HepG2 (cell line): ENCODE measurements at regions not wholly inside any gene's neighbourhood (a gene's known extent, or its start where the extent isn't known, plus 50 kb on each side); places are given as distances from the start of the nearest gene placed in this dataset.

Experiments
- ATAC-seq: fragments of 200-7000 bp; cut with Tn5 transposase; 3 replicates; pipeline ENCODE4 v1.9.1; 2020; ENCODE audit warnings: mild to moderate bottlenecking, moderate library complexity
- BruUV-seq: library from RNA; stranded (reverse); fragments of 400-500 nt; replicated peaks from 2 replicates; lab custom pipeline; 2021; lab: Mats Ljungman, UMichigan
- CTCF ChIA-PET: fragments of 300-600 bp; formaldehyde crosslinking; extraction: SDS; loops from one replicate; lab custom pipeline; 2021; ENCODE audit warnings: low total read pairs, inconsistent platforms, low intra/inter-chr PET ratio; lab: Yijun Ruan, JAX
- POLR2A ChIA-PET: fragments of 350-600 bp; sonication (Branson Sonifier 250); formaldehyde crosslinking; loops from one replicate; lab custom pipeline; 2020; ENCODE audit warnings: antibody characterized with exemption, inconsistent platforms; lab: Yijun Ruan, JAX
- DNase-seq: peaks from one replicate; pipeline ENCODE4 v3.0.0-alpha.2; 2015; ENCODE audit warnings: low spot score
- FAIRE-seq: peaks from 3 replicates; lab custom pipeline; 2011; peaks lifted over from hg19 to GRCh38; lab: Jason Lieb, UNC
- H2AFZ ChIP-seq: one replicate; pipeline ENCODE4 v1.6.1; 2011; ENCODE audit warnings: low read length, inconsistent platforms
- H3K27ac ChIP-seq: fragments of 300-600 bp; 3 replicates; pipeline ENCODE4 v1.8.0; 2011; ENCODE audit warnings: mixed run types, mild to moderate bottlenecking, mixed read lengths, low read length, inconsistent platforms; ENCODE audit not compliant: insufficient read depth; ENCODE audit errors: extremely low read length
- H3K27me3 ChIP-seq, 2 experiments: fragments of 200-600 bp in 1 of 2; 2 replicates in 1 of 2; 3 replicates in 1 of 2; pipeline versions ENCODE4 v1.6.0 to v1.8.0; 2011; ENCODE audit warnings: low read length in 2 of 2, mild to moderate bottlenecking in 2 of 2, moderate library complexity in 2 of 2, inconsistent platforms in 1 of 2; ENCODE audit not compliant: insufficient read depth in 2 of 2, control insufficient read depth in 1 of 2
- H3K36me3 ChIP-seq, 2 experiments: fragments of 200-600 bp in 1 of 2; replicated peaks in 1 of 2; 2 replicates in 1 of 2; 3 replicates in 1 of 2; pipeline versions ENCODE4 v1.5.1 to v1.8.0; 2011; ENCODE audit warnings: low read length in 2 of 2, inconsistent platforms in 1 of 2; ENCODE audit not compliant: insufficient read depth in 2 of 2, control insufficient read depth in 1 of 2
- H3K4me1 ChIP-seq: 2 replicates; pipeline ENCODE4 v1.5.1; 2012; ENCODE audit warnings: low read length, inconsistent platforms; ENCODE audit not compliant: insufficient read depth
- H3K4me2 ChIP-seq: 2 replicates; pipeline ENCODE4 v1.6.0; 2011; ENCODE audit warnings: low read depth, low read length, inconsistent platforms
- H3K4me3 ChIP-seq, 3 experiments: fragments of 200-600 bp in 1 of 3; sonication (generic), shearing (Covaris generic) in 1 of 3; replicated peaks in 1 of 3; 2 replicates each; pipeline ENCODE4 v1.5.1; 2011 to 2016; ENCODE audit warnings: low read length in 3 of 3, inconsistent platforms in 2 of 3, low read depth in 2 of 3, mild to moderate bottlenecking in 2 of 3, control low read depth in 1 of 3, mixed read lengths in 1 of 3; ENCODE audit not compliant: insufficient read depth in 1 of 3
- H3K79me2 ChIP-seq: one replicate; pipeline ENCODE4 v1.6.1; 2011; ENCODE audit warnings: low read length, inconsistent platforms; ENCODE audit not compliant: insufficient read depth
- H3K9ac ChIP-seq: 2 replicates; pipeline ENCODE4 v1.6.0; 2011; ENCODE audit warnings: mild to moderate bottlenecking, low read depth, low read length, inconsistent platforms; ENCODE audit not compliant: insufficient read depth
- H3K9me3 ChIP-seq: 2 replicates; pipeline ENCODE4 v1.5.1; 2012; ENCODE audit warnings: mild to moderate bottlenecking, low read length
- H4K20me1 ChIP-seq: 2 replicates; pipeline ENCODE4 v1.6.0; 2011; ENCODE audit warnings: inconsistent platforms, mild to moderate bottlenecking, low read length, moderate library complexity; ENCODE audit not compliant: insufficient read depth
- BCL6 ChIP-seq: IDR thresholded peaks from 2 replicates; pipeline ENCODE4 v1.6.1; 2016; ENCODE audit warnings: missing genetic modification reagents, missing compliant biosample characterization
- CCDC6 ChIP-seq: sonication (generic); formaldehyde crosslinking; IDR thresholded peaks from 2 replicates; pipeline ENCODE4 v1.8.1; 2022; ENCODE audit warnings: mild to moderate bottlenecking, missing genetic modification reagents, moderate library complexity
- CHD4 ChIP-seq: fragments of 200-600 bp; sonication (generic); IDR thresholded peaks from 2 replicates; pipeline ENCODE4 v1.7.0; 2017; ENCODE audit warnings: mild to moderate bottlenecking, low read length, borderline replicate concordance
- FOXK1 ChIP-seq: sonication (generic); formaldehyde crosslinking; IDR thresholded peaks from 2 replicates; pipeline ENCODE4 v1.4.0; 2020; ENCODE audit warnings: low read depth, missing genetic modification reagents, borderline replicate concordance
- MED13 ChIP-seq: sonication (generic); formaldehyde crosslinking; IDR thresholded peaks from 2 replicates; pipeline ENCODE4 v1.5.0; 2020; ENCODE audit warnings: missing genetic modification reagents
- SALL2 ChIP-seq: sonication (generic); formaldehyde crosslinking; IDR thresholded peaks from 2 replicates; pipeline ENCODE4 v1.8.1; 2023; ENCODE audit warnings: mild to moderate bottlenecking, missing genetic modification reagents, inconsistent platforms
- TEAD3 ChIP-seq: optimal IDR thresholded peaks from 2 replicates; pipeline ENCODE3; 2016; ENCODE audit warnings: borderline replicate concordance
- ZEB1 ChIP-seq: IDR thresholded peaks from 2 replicates; pipeline ENCODE4 v1.6.1; 2012; ENCODE audit warnings: mild to moderate bottlenecking, low read depth, inconsistent platforms; ENCODE audit not compliant: insufficient replicate concordance
- ZMYM2 ChIP-seq: sonication (generic); formaldehyde crosslinking; IDR thresholded peaks from 2 replicates; pipeline ENCODE4 v1.8.0; 2022; ENCODE audit warnings: mild to moderate bottlenecking, missing genetic modification reagents
- ZNF329 ChIP-seq: sonication (generic); formaldehyde crosslinking; IDR thresholded peaks from 2 replicates; pipeline ENCODE4 v1.9.0; 2021; ENCODE audit warnings: low read depth, mild to moderate bottlenecking, missing genetic modification reagents
- ZNF556 ChIP-seq: sonication (generic); formaldehyde crosslinking; IDR thresholded peaks from 2 replicates; pipeline ENCODE4 v1.4.0; 2020; ENCODE audit warnings: mild to moderate bottlenecking, missing genetic modification reagents, borderline replicate concordance
- ZNF614 ChIP-seq: IDR thresholded peaks from 2 replicates; pipeline ENCODE4 v1.6.1; 2018; ENCODE audit warnings: missing biosample characterization, missing genetic modification reagents, inconsistent platforms, borderline replicate concordance
- ZNF773 ChIP-seq: sonication (generic); formaldehyde crosslinking; IDR thresholded peaks from 2 replicates; pipeline ENCODE4 v1.4.0; 2020; ENCODE audit warnings: missing genetic modification reagents, borderline replicate concordance
- ZZZ3 ChIP-seq: sonication (generic); formaldehyde crosslinking; IDR thresholded peaks from 2 replicates; pipeline ENCODE4 v1.4.0; 2020; ENCODE audit warnings: missing genetic modification reagents, mild to moderate bottlenecking, borderline replicate concordance
- WGBS: methylation state at CpG from one replicate; pipeline ENCODE4 v1.1.6; 2017; ENCODE audit warnings: low lambda C conversion rate; 5-methylcytosine and 5-hydroxymethylcytosine counted together
- in situ Hi-C: cut with HindIII; loops from 2 replicates; pipeline ENCODE4 v1.10.0; 2017; ENCODE audit warnings: low pct_unique_long_range_greater_than_20kb; ENCODE audit not compliant: extremely low pct_ligation_motif_present
- intact Hi-C: fragments of 100-400 bp; cut with micrococcal nuclease; formaldehyde crosslinking; loops from one replicate; pipeline ENCODE4 v1.10.0; 2022; ENCODE audit not compliant: unreplicated experiment
- TF ChIP-seq, protein P1 (sequence below): sonication (generic); formaldehyde crosslinking; IDR thresholded peaks from 2 replicates; pipeline ENCODE4 v1.5.1; 2020; ENCODE audit warnings: missing genetic modification reagents, mild to moderate bottlenecking, borderline replicate concordance
- TF ChIP-seq, protein P2 (sequence below): sonication (generic); formaldehyde crosslinking; IDR thresholded peaks from 2 replicates; pipeline ENCODE4 v1.4.0; 2020; ENCODE audit warnings: missing genetic modification reagents, borderline replicate concordance
- TF ChIP-seq, protein P3 (sequence below): sonication (generic); formaldehyde crosslinking; IDR thresholded peaks from 2 replicates; pipeline ENCODE4 v1.4.0; 2020; ENCODE audit warnings: missing genetic modification reagents, borderline replicate concordance

DNA sequence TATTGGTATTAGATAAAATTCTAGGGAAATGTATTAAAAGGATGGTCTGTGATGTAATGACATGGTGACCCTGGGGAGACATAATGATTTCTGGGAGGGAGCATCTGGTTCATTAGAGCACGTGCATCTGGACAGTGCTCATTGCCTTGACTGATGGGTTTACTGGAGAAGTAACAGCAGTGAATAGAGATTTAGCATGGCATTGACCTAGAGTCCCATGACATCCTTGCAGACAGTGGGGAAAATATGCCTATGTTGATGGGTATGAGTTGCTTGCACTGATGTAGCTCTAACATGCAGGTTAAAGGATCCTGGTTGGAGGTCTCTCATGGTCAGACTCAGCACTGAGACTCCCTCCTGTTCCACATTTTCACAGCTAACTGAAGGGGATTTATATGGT, 164.1 kb upstream of the OLIG3 start (continued):
- TF ChIP-seq, protein P1, sequence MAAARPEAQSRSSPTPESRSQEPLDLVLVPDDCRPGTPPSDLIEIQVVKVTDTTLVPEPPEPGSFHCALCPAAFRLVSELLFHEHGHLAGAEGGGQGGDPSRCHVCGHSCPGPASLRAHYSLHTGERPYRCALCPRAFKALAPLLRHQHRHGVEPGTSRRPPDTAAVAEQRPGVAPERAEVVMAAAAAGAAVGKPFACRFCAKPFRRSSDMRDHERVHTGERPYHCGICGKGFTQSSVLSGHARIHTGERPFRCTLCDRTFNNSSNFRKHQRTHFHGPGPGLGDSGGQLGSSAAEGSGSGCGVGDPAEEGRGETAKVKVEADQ (CRISPR knock-in tag), result no peak
- TF ChIP-seq SALL2 (CRISPR knock-in tag), result no peak
- TF ChIP-seq ZNF329, result no peak

DNA sequence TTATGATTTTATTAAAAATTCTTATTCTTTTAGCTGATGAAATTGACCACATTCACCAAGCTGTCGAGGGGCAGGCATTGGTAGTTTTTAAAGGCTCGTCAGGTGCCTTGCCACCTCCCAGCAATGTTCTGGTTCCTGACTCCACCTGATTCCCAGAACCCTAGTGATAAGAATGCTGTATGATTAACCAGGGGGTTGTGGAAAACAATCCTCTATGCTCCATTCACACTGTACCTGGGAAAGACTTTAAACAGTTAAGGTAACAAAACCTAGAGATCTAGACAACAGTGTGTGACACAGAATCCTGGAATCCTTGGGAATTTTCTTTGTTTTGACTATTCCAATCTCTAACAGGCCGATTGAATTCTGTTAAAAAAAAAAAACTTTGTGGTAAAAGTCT, 165.7 kb upstream of the OLIG3 start:
- Histone ChIP-seq H2AFZ (no peak overlapping the region), H4K20me1 (no peaks in the 10 kb centered on the region), H3K27ac (peak overlapping the region; percentile 22), H3K36me3 (no peaks in the 10 kb centered on the region), H3K9ac (0 out of 2 replicates have a peak overlapping the region, but pooled peaks have one; percentile 3), H3K27me3 (peaks cover 2 to 6% of the 10 kb centered on the region in 2 experiments; a peak in 2 of 5 replicates), H3K4me3 (peak overlapping the region in 2 of 3 experiments; percentile 16 to 36; a peak in 3 of 6 replicates), H3K79me2 (no peaks in the 10 kb centered on the region), H3K4me2 (peak overlapping the region; percentile 67), H3K9me3 (no peaks in the 10 kb centered on the region), H3K4me1 (peaks cover 58% of the 10 kb centered on the region)
- DNase-seq (peak; percentile 65), ATAC-seq (peak; percentile 66), FAIRE-seq (no peak)
- ChIA-PET CTCF (no interaction called here), POLR2A (interaction anchor here (0.8 kb wide), 1 partner anchor 11 kb away, joined by 4 read pairs; no protein-coding TSS in a partner anchor)
- intact Hi-C loops (loop anchor here (1.0 to 2.0 kb wide), 2 partner anchors 37 to 71 kb away; no protein-coding TSS in a partner anchor), in situ Hi-C loops (no loop called here)
- WGBS, result 3% methylated on average over 3 of the region's 3 CpGs
- no TSS peak for BruUV-seq
- 0 out of 2 replicates have a peak, but pooled peaks have one; percentile 38 for TF ChIP-seq CHD4
- peak; percentile 24; the same call in 1 of the 2 replicates for TF ChIP-seq ZNF614 (CRISPR knock-in tag)
- TF ChIP-seq ZEB1, result peak; percentile 44
- TF ChIP-seq, protein P2, sequence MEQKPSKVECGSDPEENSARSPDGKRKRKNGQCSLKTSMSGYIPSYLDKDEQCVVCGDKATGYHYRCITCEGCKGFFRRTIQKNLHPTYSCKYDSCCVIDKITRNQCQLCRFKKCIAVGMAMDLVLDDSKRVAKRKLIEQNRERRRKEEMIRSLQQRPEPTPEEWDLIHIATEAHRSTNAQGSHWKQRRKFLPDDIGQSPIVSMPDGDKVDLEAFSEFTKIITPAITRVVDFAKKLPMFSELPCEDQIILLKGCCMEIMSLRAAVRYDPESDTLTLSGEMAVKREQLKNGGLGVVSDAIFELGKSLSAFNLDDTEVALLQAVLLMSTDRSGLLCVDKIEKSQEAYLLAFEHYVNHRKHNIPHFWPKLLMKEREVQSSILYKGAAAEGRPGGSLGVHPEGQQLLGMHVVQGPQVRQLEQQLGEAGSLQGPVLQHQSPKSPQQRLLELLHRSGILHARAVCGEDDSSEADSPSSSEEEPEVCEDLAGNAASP (CRISPR knock-in tag), result 0 out of 2 replicates have a peak, but pooled peaks have one; percentile 21
- no peak for TF ChIP-seq ZMYM2 (CRISPR knock-in tag)
- TF ChIP-seq FOXK1 (CRISPR knock-in tag), result peak; percentile 47; the same call in 1 of the 2 replicates
- no peak for TF ChIP-seq ZNF773
- no peak for TF ChIP-seq MED13
- TF ChIP-seq BCL6 (CRISPR knock-in tag), result peak; percentile 65; the same call in 1 of the 2 replicates
- TF ChIP-seq ZZZ3 (CRISPR knock-in tag), result no peak
- TF ChIP-seq ZNF556 (CRISPR knock-in tag), result no peak
- peak; percentile 28 for TF ChIP-seq TEAD3 (CRISPR knock-in tag)
- TF ChIP-seq CCDC6 (CRISPR knock-in tag), result 0 out of 2 replicates have a peak, but pooled peaks have one; percentile 42
- TF ChIP-seq, protein P3, sequence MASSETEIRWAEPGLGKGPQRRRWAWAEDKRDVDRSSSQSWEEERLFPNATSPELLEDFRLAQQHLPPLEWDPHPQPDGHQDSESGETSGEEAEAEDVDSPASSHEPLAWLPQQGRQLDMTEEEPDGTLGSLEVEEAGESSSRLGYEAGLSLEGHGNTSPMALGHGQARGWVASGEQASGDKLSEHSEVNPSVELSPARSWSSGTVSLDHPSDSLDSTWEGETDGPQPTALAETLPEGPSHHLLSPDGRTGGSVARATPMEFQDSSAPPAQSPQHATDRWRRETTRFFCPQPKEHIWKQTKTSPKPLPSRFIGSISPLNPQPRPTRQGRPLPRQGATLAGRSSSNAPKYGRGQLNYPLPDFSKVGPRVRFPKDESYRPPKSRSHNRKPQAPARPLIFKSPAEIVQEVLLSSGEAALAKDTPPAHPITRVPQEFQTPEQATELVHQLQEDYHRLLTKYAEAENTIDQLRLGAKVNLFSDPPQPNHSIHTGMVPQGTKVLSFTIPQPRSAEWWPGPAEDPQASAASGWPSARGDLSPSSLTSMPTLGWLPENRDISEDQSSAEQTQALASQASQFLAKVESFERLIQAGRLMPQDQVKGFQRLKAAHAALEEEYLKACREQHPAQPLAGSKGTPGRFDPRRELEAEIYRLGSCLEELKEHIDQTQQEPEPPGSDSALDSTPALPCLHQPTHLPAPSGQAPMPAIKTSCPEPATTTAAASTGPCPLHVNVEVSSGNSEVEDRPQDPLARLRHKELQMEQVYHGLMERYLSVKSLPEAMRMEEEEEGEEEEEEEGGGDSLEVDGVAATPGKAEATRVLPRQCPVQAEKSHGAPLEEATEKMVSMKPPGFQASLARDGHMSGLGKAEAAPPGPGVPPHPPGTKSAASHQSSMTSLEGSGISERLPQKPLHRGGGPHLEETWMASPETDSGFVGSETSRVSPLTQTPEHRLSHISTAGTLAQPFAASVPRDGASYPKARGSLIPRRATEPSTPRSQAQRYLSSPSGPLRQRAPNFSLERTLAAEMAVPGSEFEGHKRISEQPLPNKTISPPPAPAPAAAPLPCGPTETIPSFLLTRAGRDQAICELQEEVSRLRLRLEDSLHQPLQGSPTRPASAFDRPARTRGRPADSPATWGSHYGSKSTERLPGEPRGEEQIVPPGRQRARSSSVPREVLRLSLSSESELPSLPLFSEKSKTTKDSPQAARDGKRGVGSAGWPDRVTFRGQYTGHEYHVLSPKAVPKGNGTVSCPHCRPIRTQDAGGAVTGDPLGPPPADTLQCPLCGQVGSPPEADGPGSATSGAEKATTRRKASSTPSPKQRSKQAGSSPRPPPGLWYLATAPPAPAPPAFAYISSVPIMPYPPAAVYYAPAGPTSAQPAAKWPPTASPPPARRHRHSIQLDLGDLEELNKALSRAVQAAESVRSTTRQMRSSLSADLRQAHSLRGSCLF (CRISPR knock-in tag), result no peak
